GM12878 (cell line): ENCODE measurements at regions not wholly inside any gene's neighbourhood (a gene's known extent, or its start where the extent isn't known, plus 50 kb on each side); places are given as distances from the start of the nearest gene placed in this dataset.

Experiments used
- ATAC-seq: fragments of 200-7000 bp; cut with Tn5 transposase; 3 replicates; pipeline ENCODE4 v1.9.1; 2020; ENCODE audit warnings: mild to moderate bottlenecking, moderate library complexity
- BruUV-seq: library from RNA; stranded (reverse); fragments of 400-500 nt; replicated peaks from 2 replicates; lab custom pipeline; 2021; lab: Mats Ljungman, UMichigan
- CTCF ChIA-PET: fragments of 300-600 bp; sonication (Branson Sonifier 250); formaldehyde crosslinking; extraction: SDS; loops from one replicate; lab custom pipeline; 2021; ENCODE audit warnings: inconsistent platforms; lab: Yijun Ruan, JAX
- POLR2A ChIA-PET: fragments of 350-600 bp; formaldehyde crosslinking; extraction: SDS; loops from one replicate; lab custom pipeline; 2021; ENCODE audit warnings: inconsistent platforms; lab: Charles Lee
- RAD21 ChIA-PET: fragments of 300-600 bp; sonication (Branson Sonifier 250); formaldehyde crosslinking; loops from one replicate; lab custom pipeline; 2023; ENCODE audit warnings: antibody characterized with exemption; ENCODE audit not compliant: unreplicated experiment; lab: Charles Lee
- SMC1A ChIA-PET: fragments of 300-600 bp; sonication (Branson Sonifier 250); formaldehyde crosslinking; loops from one replicate; lab custom pipeline; 2023; ENCODE audit not compliant: unreplicated experiment, uncharacterized antibody; lab: Charles Lee
- DNase-seq: peaks from one replicate; pipeline ENCODE4 v3.0.0-alpha.2; 2011; ENCODE audit warnings: low read depth, low spot score
- FAIRE-seq: peaks from 3 replicates; lab custom pipeline; 2011; peaks lifted over from hg19 to GRCh38; lab: Jason Lieb, UNC
- H2AFZ ChIP-seq: 2 replicates; pipeline ENCODE4 v1.6.0; 2011; ENCODE audit warnings: low read depth, low read length, control low read depth; ENCODE audit not compliant: control insufficient read depth
- H3K27ac ChIP-seq: 2 replicates; pipeline ENCODE4 v1.5.1; 2011; ENCODE audit warnings: control low read depth; ENCODE audit not compliant: control insufficient read depth, insufficient read depth
- H3K27me3 ChIP-seq, 2 experiments: replicated peaks in 1 of 2; 2 replicates each; pipeline versions ENCODE4 v1.6.0 to v1.6.1; 2011; ENCODE audit warnings: low read length in 1 of 2; ENCODE audit not compliant: control insufficient read depth in 2 of 2, insufficient read depth in 2 of 2
- H3K36me3 ChIP-seq, 2 experiments: 2 replicates each; pipeline ENCODE4 v1.5.1; 2011; ENCODE audit warnings: low read length in 1 of 2; ENCODE audit not compliant: control insufficient read depth in 2 of 2, insufficient read depth in 2 of 2
- H3K4me1 ChIP-seq: 2 replicates; pipeline ENCODE4 v1.6.1; 2011; ENCODE audit warnings: mild to moderate bottlenecking, low read length, moderate library complexity, mixed read lengths; ENCODE audit not compliant: control insufficient read depth, insufficient read depth
- H3K4me2 ChIP-seq: 2 replicates; pipeline ENCODE4 v1.6.0; 2011; ENCODE audit warnings: control low read depth; ENCODE audit not compliant: control insufficient read depth, insufficient read depth
- H3K4me3 ChIP-seq: fragments of 200-600 bp; sonication (generic); 2 replicates; pipeline ENCODE4 v1.5.1; 2016
- H3K79me2 ChIP-seq: 2 replicates; pipeline ENCODE4 v1.6.0; 2011; ENCODE audit warnings: low read length; ENCODE audit not compliant: control insufficient read depth, insufficient read depth
- H3K9ac ChIP-seq: 2 replicates; pipeline ENCODE4 v1.8.0; 2011; ENCODE audit warnings: low read length, control low read depth, mixed read lengths; ENCODE audit not compliant: control insufficient read depth, insufficient read depth
- H3K9me3 ChIP-seq: replicated peaks from 3 replicates; pipeline ENCODE4 v1.5.1; 2011; ENCODE audit warnings: mild to moderate bottlenecking, low read length; ENCODE audit not compliant: control insufficient read depth, insufficient read depth
- H4K20me1 ChIP-seq: 2 replicates; pipeline ENCODE4 v1.6.0; 2011; ENCODE audit not compliant: control insufficient read depth, insufficient read depth
- BACH1 ChIP-seq: fragments of 450-650 bp; IDR thresholded peaks from 2 replicates; pipeline ENCODE4 v1.6.1; 2017; ENCODE audit warnings: mild to moderate bottlenecking, borderline replicate concordance
- BRCA1 ChIP-seq: IDR thresholded peaks from 2 replicates; pipeline ENCODE4 v1.6.1; 2011; ENCODE audit warnings: low read depth, low read length, improper control_type of control experiment
- JUNB ChIP-seq: IDR thresholded peaks from 2 replicates; pipeline ENCODE4 v1.6.1; 2016; ENCODE audit warnings: antibody characterized with exemption, mild to moderate bottlenecking
- MTA2 ChIP-seq: fragments of 450-650 bp; IDR thresholded peaks from 2 replicates; pipeline ENCODE4 v1.6.1; 2016; ENCODE audit warnings: low read depth, mild to moderate bottlenecking, moderate library complexity
- NBN ChIP-seq: fragments of 450-650 bp; IDR thresholded peaks from 2 replicates; pipeline ENCODE4 v1.6.1; 2016
- RAD51 ChIP-seq: fragments of 450-650 bp; IDR thresholded peaks from 2 replicates; pipeline ENCODE4 v1.6.1; 2016; ENCODE audit warnings: moderate library complexity, mild to moderate bottlenecking, inconsistent platforms
- STAT3 ChIP-seq: IDR thresholded peaks from 2 replicates; pipeline ENCODE4 v1.6.1; 2011; ENCODE audit warnings: low read depth, low read length, improper control_type of control experiment
- SUPT20H ChIP-seq: IDR thresholded peaks from 2 replicates; pipeline ENCODE4 v1.6.1; 2011; ENCODE audit warnings: low read depth, mild to moderate bottlenecking, low read length, moderate library complexity, borderline replicate concordance; ENCODE audit not compliant: control insufficient read depth
- TAF1 ChIP-seq: IDR thresholded peaks from 2 replicates; pipeline ENCODE4 v1.6.1; 2011; ENCODE audit warnings: mild to moderate bottlenecking, low read depth, low read length, borderline replicate concordance
- TARDBP ChIP-seq: IDR thresholded peaks from 2 replicates; pipeline ENCODE4 v1.6.1; 2016; ENCODE audit warnings: borderline replicate concordance
- ZNF207 ChIP-seq: fragments of 450-650 bp; IDR thresholded peaks from 2 replicates; pipeline ENCODE4 v1.6.1; 2014; ENCODE audit warnings: antibody characterized with exemption, mild to moderate bottlenecking, borderline replicate concordance
- ZNF217 ChIP-seq: fragments of 450-650 bp; IDR thresholded peaks from 2 replicates; pipeline ENCODE4 v1.6.1; 2017; ENCODE audit warnings: antibody characterized with exemption, mild to moderate bottlenecking
- WGBS: methylation state at CpG from one replicate; pipeline ENCODE4 v1.1.6; 2016; ENCODE audit warnings: low lambda C conversion rate; ENCODE audit not compliant: insufficient replicate concordance, insufficient coverage; ENCODE audit errors: missing lambda C conversion rate; 5-methylcytosine and 5-hydroxymethylcytosine counted together
- in situ Hi-C: fragments of 300-500 bp; cut with MboI; formaldehyde crosslinking; loops from 9 replicates; pipeline ENCODE4 v1.14.3; 2018; ENCODE audit warnings: mixed read lengths
- intact Hi-C: fragments of 100-400 bp; cut with micrococcal nuclease; formaldehyde crosslinking; loops from one replicate; pipeline ENCODE4 v1.14.2; 2022; ENCODE audit not compliant: unreplicated experiment
- TF ChIP-seq, protein P1 (sequence below): fragments of 150-350 bp; IDR thresholded peaks from 2 replicates; pipeline ENCODE4 v1.6.1; 2014; ENCODE audit warnings: mild to moderate bottlenecking, low read depth, low read length
- TF ChIP-seq, protein P2 (sequence below): IDR thresholded peaks from 2 replicates; pipeline ENCODE4 v1.6.1; 2011; ENCODE audit warnings: low read depth, low read length, improper control_type of control experiment, borderline replicate concordance

DNA sequence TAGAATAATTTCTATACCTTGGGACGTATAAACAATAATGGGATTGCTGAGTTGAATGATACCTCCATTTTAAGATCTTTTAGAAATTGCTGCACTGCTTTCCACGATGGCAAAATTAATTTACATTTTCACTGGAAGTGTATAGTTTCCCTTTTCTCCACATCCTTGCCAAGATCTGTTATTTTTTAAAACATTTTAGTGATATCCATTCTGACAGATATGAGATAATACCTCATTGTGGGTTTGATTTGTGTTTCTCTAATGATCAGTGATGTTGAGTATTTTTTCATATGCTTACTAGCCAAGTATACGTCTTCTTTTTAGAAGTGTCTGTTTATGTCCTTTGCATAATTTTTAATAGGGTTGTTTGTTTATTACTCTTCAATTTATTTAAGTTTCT is 908.5 kb upstream of the CNTNAP5 start:
- in situ Hi-C loops, result no loop called here
- 6% methylated on average over 3 of the region's 3 CpGs for WGBS
- no peak for ATAC-seq

More for the DNA sequence above, 908.5 kb upstream of the CNTNAP5 start:
- Histone ChIP-seq H3K4me3 (no peak overlapping the region), H3K27me3 (no peaks in the 10 kb centered on the region), H3K4me1 (no peaks in the 10 kb centered on the region), H3K9me3 (no peaks in the 10 kb centered on the region; the same call in 2 of the 3 replicates), H3K36me3 (no peaks in the 10 kb centered on the region), H4K20me1 (no peaks in the 10 kb centered on the region), H3K27ac (no peak overlapping the region), H2AFZ (no peak overlapping the region), H3K4me2 (no peak overlapping the region), H3K79me2 (no peaks in the 10 kb centered on the region), H3K9ac (no peak overlapping the region)
- ChIA-PET RAD21 (no interaction called here), SMC1A (interaction anchor here (1.5 kb wide), 1 partner anchor 12 kb away, joined by 3 read pairs; no protein-coding TSS in a partner anchor), POLR2A (no interaction called here), CTCF (no interaction called here)
- DNase-seq, result no peak
- intact Hi-C loops, result no loop called here
- no TSS peak for BruUV-seq
- TF ChIP-seq ZNF217, result no peak
- TF ChIP-seq RAD51, result no peak
- TF ChIP-seq ZNF207, result no peak
- TF ChIP-seq TARDBP, result no peak
- TF ChIP-seq, protein P1, sequence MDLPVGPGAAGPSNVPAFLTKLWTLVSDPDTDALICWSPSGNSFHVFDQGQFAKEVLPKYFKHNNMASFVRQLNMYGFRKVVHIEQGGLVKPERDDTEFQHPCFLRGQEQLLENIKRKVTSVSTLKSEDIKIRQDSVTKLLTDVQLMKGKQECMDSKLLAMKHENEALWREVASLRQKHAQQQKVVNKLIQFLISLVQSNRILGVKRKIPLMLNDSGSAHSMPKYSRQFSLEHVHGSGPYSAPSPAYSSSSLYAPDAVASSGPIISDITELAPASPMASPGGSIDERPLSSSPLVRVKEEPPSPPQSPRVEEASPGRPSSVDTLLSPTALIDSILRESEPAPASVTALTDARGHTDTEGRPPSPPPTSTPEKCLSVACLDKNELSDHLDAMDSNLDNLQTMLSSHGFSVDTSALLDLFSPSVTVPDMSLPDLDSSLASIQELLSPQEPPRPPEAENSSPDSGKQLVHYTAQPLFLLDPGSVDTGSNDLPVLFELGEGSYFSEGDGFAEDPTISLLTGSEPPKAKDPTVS, result no peak
- no peak for TF ChIP-seq BRCA1
- no peak for TF ChIP-seq TAF1
- TF ChIP-seq, protein P2, sequence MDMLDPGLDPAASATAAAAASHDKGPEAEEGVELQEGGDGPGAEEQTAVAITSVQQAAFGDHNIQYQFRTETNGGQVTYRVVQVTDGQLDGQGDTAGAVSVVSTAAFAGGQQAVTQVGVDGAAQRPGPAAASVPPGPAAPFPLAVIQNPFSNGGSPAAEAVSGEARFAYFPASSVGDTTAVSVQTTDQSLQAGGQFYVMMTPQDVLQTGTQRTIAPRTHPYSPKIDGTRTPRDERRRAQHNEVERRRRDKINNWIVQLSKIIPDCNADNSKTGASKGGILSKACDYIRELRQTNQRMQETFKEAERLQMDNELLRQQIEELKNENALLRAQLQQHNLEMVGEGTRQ, result no peak
- TF ChIP-seq SUPT20H, result no peak
- no peak for TF ChIP-seq NBN
- no peak for TF ChIP-seq JUNB
- TF ChIP-seq MTA2, result no peak
- TF ChIP-seq STAT3, result no peak
- no peak for TF ChIP-seq BACH1
- no peak for FAIRE-seq
